ENCODE measurements at regions not wholly inside any gene's neighbourhood (a gene's known extent, or its start where the extent isn't known, plus 50 kb on each side); places are given as distances from the start of the nearest gene placed in this dataset.

GRCh38 chr7:94338921-94339371, 55.7 kb upstream of the COL1A2 start:
- H3K36me3 Mint-ChIP-seq: no peaks in the 10 kb centered on the region
- no peak overlapping the region for H2AFZ ChIP-seq (ENCODE audit: insufficient read depth, low read depth, low read length, poor library complexity, severe bottlenecking)
- no peak overlapping the region for H3K9ac ChIP-seq (ENCODE audit: insufficient read depth, low read length, poor library complexity, severe bottlenecking)
- H3K27me3 ChIP-seq (ENCODE audit: control insufficient read depth in 2 of 2, insufficient read depth in 2 of 2, low read length in 2 of 2): no peaks in the 10 kb centered on the region
- H3K4me1 ChIP-seq (ENCODE audit: control insufficient read depth in 1 of 2, insufficient read depth in 2 of 2, low read length in 2 of 2): no peaks in the 10 kb centered on the region
- H3K4me1 Mint-ChIP-seq: no peaks in the 10 kb centered on the region
- H3K27me3 Mint-ChIP-seq (ENCODE audit: low read depth in 3 of 3): peaks cover 0 to 4% (median 0%) of the 10 kb centered on the region in 3 donors
- no peaks in the 10 kb centered on the region for H3K9me3 ChIP-seq (replicated peaks in 1 of 2; ENCODE audit: control insufficient read depth in 1 of 2, insufficient read depth in 1 of 2, low read length in 2 of 2)
- no peak for DNase-seq
- no peak for TF ChIP-seq CTCF (IDR thresholded peaks at IDR 0.05)
- no peak overlapping the region for H3K27ac Mint-ChIP-seq
- H4K20me1 ChIP-seq (ENCODE audit: insufficient read depth, low read length): no peaks in the 10 kb centered on the region
- H3K4me2 ChIP-seq (replicated peaks; ENCODE audit: extremely low read depth, low read length, poor library complexity, severe bottlenecking): no peak overlapping the region
- intact Hi-C loops (cut with micrococcal nuclease): no loop called here
- H3K36me3 ChIP-seq (replicated peaks in 1 of 2; ENCODE audit: control insufficient read depth in 1 of 2, insufficient read depth in 2 of 2, low read length in 2 of 2): no peaks in the 10 kb centered on the region
- WGBS (ENCODE audit: insufficient coverage): 56% methylated on average over 1 of the region's 2 CpGs
- no peak overlapping the region for H3K27ac ChIP-seq (ENCODE audit: low read depth in 1 of 2, low read length in 2 of 2)
- H3K4me3 ChIP-seq (replicated peaks in 1 of 3; ENCODE audit: low read depth in 2 of 3, low read length in 3 of 3): no peak overlapping the region
- no peak overlapping the region for H3K4me3 Mint-ChIP-seq
- no peaks in the 10 kb centered on the region for H3K79me2 ChIP-seq (ENCODE audit: insufficient read depth, low read length)
- H3K9me3 Mint-ChIP-seq: peaks cover 0 to 4% (median 1%) of the 10 kb centered on the region in 7 donors

GRCh38 chr7:94344826-94345225, 49.9 kb upstream of the COL1A2 start:
- Histone ChIP-seq H2AFZ (ENCODE audit: insufficient read depth, low read depth, low read length, poor library complexity, severe bottlenecking) (no peak overlapping the region), H3K4me2 (replicated peaks; ENCODE audit: extremely low read depth, low read length, poor library complexity, severe bottlenecking) (no peak overlapping the region), H4K20me1 (ENCODE audit: insufficient read depth, low read length) (no peaks in the 10 kb centered on the region), H3K9me3 (replicated peaks in 1 of 2; ENCODE audit: control insufficient read depth in 1 of 2, insufficient read depth in 1 of 2, low read length in 2 of 2) (no peaks in the 10 kb centered on the region), H3K4me1 (ENCODE audit: control insufficient read depth in 1 of 2, insufficient read depth in 2 of 2, low read length in 2 of 2) (no peaks in the 10 kb centered on the region), H3K9ac (ENCODE audit: insufficient read depth, low read length, poor library complexity, severe bottlenecking) (no peak overlapping the region), H3K4me3 (replicated peaks in 1 of 3; ENCODE audit: low read depth in 2 of 3, low read length in 3 of 3) (no peak overlapping the region), H3K27ac (ENCODE audit: low read depth in 1 of 2, low read length in 2 of 2) (no peak overlapping the region), H3K79me2 (ENCODE audit: insufficient read depth, low read length) (no peaks in the 10 kb centered on the region), H3K36me3 (replicated peaks in 1 of 2; ENCODE audit: control insufficient read depth in 1 of 2, insufficient read depth in 2 of 2, low read length in 2 of 2) (no peaks in the 10 kb centered on the region), H3K27me3 (ENCODE audit: control insufficient read depth in 2 of 2, insufficient read depth in 2 of 2, low read length in 2 of 2) (no peaks in the 10 kb centered on the region)
- Mint-ChIP-seq H3K9me3 (peaks cover 0 to 5% (median 0%) of the 10 kb centered on the region in 7 donors), H3K36me3 (no peaks in the 10 kb centered on the region), H3K4me1 (peaks cover 8% of the 10 kb centered on the region), H3K4me3 (no peak overlapping the region), H3K27ac (no peak overlapping the region), H3K27me3 (ENCODE audit: low read depth in 3 of 3) (peaks cover 0 to 4% (median 0%) of the 10 kb centered on the region in 3 donors)
- intact Hi-C loops (cut with micrococcal nuclease): no loop called here
- DNase-seq: no peak
- no peak for TF ChIP-seq CTCF (IDR thresholded peaks at IDR 0.05)
- WGBS (ENCODE audit: insufficient coverage): no CpG with 5 or more reads among the region's 1 CpG

All from CD14-positive monocyte (primary cell).